ENCODE measurements at regions not wholly inside any gene's neighbourhood (a gene's known extent, or its start where the extent isn't known, plus 50 kb on each side); places are given as distances from the start of the nearest gene placed in this dataset.
"Not testable (repeated sequence)": the region's sequence is repeated elsewhere in the genome, so short reads cannot be mapped to it uniquely, and the experiment has no call there.

- DNase-seq: no peak
These were observed 208.7 kb downstream of the LMX1A start for GRCh38 chr1:165147799-165148198.

- DNase-seq: peak; percentile 70
These were observed 211.6 kb downstream of the LMX1A start for GRCh38 chr1:165144757-165145397.

- DNase-seq: peak; percentile 36
These were observed 213.0 kb downstream of the LMX1A start for GRCh38 chr1:165143437-165144065.

- DNase-seq: no peak
These were observed 217.6 kb downstream of the LMX1A start for GRCh38 chr1:165138960-165139359.

- no peak for DNase-seq
These were observed 218.8 kb downstream of the LMX1A start for GRCh38 chr1:165137551-165138316.

GRCh38 chr1:165134431-165134830 is 222.1 kb downstream of the LMX1A start:
- no peak for DNase-seq

GRCh38 chr1:165129568-165130164 is 226.8 kb downstream of the LMX1A start:
- peak; percentile 86 for DNase-seq

GRCh38 chr1:165124772-165125171 is 231.7 kb downstream of the LMX1A start:
- no peak for DNase-seq

- DNase-seq: peak; percentile 10
These were observed 237.4 kb downstream of the LMX1A start for GRCh38 chr1:165119086-165119485.

- no peak for DNase-seq
These were observed 239.0 kb downstream of the LMX1A start for GRCh38 chr1:165117482-165117881.

GRCh38 chr1:165116732-165117131 is 239.8 kb downstream of the LMX1A start:
- DNase-seq: no peak

- no peak for DNase-seq
These were observed 240.3 kb downstream of the LMX1A start for GRCh38 chr1:165116171-165116570.

GRCh38 chr1:165114889-165115285 is 241.6 kb downstream of the LMX1A start:
- DNase-seq: no peak

- peak; percentile 78 for DNase-seq
These were observed 242.3 kb downstream of the LMX1A start for GRCh38 chr1:165114022-165114888.

GRCh38 chr1:165112260-165112659 is 244.3 kb downstream of the LMX1A start:
- DNase-seq: no peak

- DNase-seq: peak; percentile 3
These were observed 247.5 kb downstream of the LMX1A start for GRCh38 chr1:165109013-165109412.

- not testable (repeated sequence) for DNase-seq
These were observed 263.9 kb downstream of the LMX1A start for GRCh38 chr1:165092542-165093162.

- no peak for DNase-seq
These were observed 276.1 kb downstream of the LMX1A start for GRCh38 chr1:165080253-165080896.

- no peak for DNase-seq
These were observed 278.1 kb downstream of the LMX1A start for GRCh38 chr1:165078391-165078790.

- DNase-seq: peak; percentile 40
These were observed 280.7 kb downstream of the LMX1A start for GRCh38 chr1:165075725-165076370.

Measured in NCI-H2171 treated with DMSO at 0.1 percent for 48 hours (cell line).